ENCODE measurements at regions not wholly inside any gene's neighbourhood (a gene's known extent, or its start where the extent isn't known, plus 50 kb on each side); places are given as distances from the start of the nearest gene placed in this dataset.

GRCh38 chr5:56587381-56588130 lies 227.8 kb upstream of the MAP3K1 start:
- no peak for DNase-seq (ENCODE audit: low spot score)

GRCh38 chr5:56585999-56586691 lies 229.2 kb upstream of the MAP3K1 start:
- DNase-seq (ENCODE audit: low spot score) = no peak

- no peak for DNase-seq (ENCODE audit: low spot score)
Measured at GRCh38 chr5:56585461-56585860, 229.9 kb upstream of the MAP3K1 start.

- no peak for DNase-seq (ENCODE audit: low spot score)
Measured at GRCh38 chr5:56581426-56581825, 233.9 kb upstream of the MAP3K1 start.

GRCh38 chr5:56580864-56581263 lies 234.5 kb upstream of the MAP3K1 start:
- no peak for DNase-seq (ENCODE audit: low spot score)

- DNase-seq (ENCODE audit: low spot score) = no peak
Measured at GRCh38 chr5:56575821-56576220, 239.5 kb upstream of the MAP3K1 start.

GRCh38 chr5:56574778-56575177 lies 240.6 kb upstream of the MAP3K1 start:
- no peak for DNase-seq (ENCODE audit: low spot score)

- DNase-seq (ENCODE audit: low spot score) = no peak
Measured at GRCh38 chr5:56569566-56569965, 245.8 kb upstream of the MAP3K1 start.

- no peak for DNase-seq (ENCODE audit: low spot score)
Measured at GRCh38 chr5:56569076-56569475, 246.3 kb upstream of the MAP3K1 start.

- no peak for DNase-seq (ENCODE audit: low spot score)
Measured at GRCh38 chr5:56567278-56567677, 248.1 kb upstream of the MAP3K1 start.

GRCh38 chr5:56566374-56567249 lies 248.7 kb upstream of the MAP3K1 start:
- no peak for DNase-seq (ENCODE audit: low spot score)

GRCh38 chr5:56565644-56566043 lies 249.7 kb upstream of the MAP3K1 start:
- no peak for DNase-seq (ENCODE audit: low spot score)

GRCh38 chr5:56565283-56565615 lies 250.1 kb upstream of the MAP3K1 start:
- no peak for DNase-seq (ENCODE audit: low spot score)

- no peak for DNase-seq (ENCODE audit: low spot score)
Measured at GRCh38 chr5:56564541-56565282, 250.6 kb upstream of the MAP3K1 start.

GRCh38 chr5:56561455-56561854 lies 253.9 kb upstream of the MAP3K1 start:
- DNase-seq (ENCODE audit: low spot score) = no peak

- DNase-seq (ENCODE audit: low spot score) = no peak
Measured at GRCh38 chr5:56558131-56558745, 257.1 kb upstream of the MAP3K1 start.

- DNase-seq (ENCODE audit: low spot score) = no peak
Measured at GRCh38 chr5:56557198-56557597, 258.2 kb upstream of the MAP3K1 start.

GRCh38 chr5:56552612-56553268 lies 262.6 kb upstream of the MAP3K1 start:
- no peak for DNase-seq (ENCODE audit: low spot score)

- no peak for DNase-seq (ENCODE audit: low spot score)
Measured at GRCh38 chr5:56550227-56550626, 265.1 kb upstream of the MAP3K1 start.

GRCh38 chr5:56549096-56549886 lies 266.1 kb upstream of the MAP3K1 start:
- no peak for DNase-seq (ENCODE audit: low spot score)

Data from HuH-7 (cell line).